ENCODE measurements at regions not wholly inside any gene's neighbourhood (a gene's known extent, or its start where the extent isn't known, plus 50 kb on each side); places are given as distances from the start of the nearest gene placed in this dataset.

GRCh38 chr1:72942008-72942407, 659.7 kb upstream of the NEGR1 start:
- no peaks in the 10 kb centered on the region for H3K36me3 ChIP-seq (ENCODE audit: control insufficient read depth, insufficient read depth, low read length)
- no peak for TF ChIP-seq CTCF (IDR thresholded peaks at IDR 0.05; ENCODE audit: insufficient read depth, low read length, severe bottlenecking)
- H3K4me3 ChIP-seq (ENCODE audit: low read depth, low read length): no peak overlapping the region
- FAIRE-seq (no peak), DNase-seq (ENCODE audit: low read depth) (no peak)
- H3K27me3 ChIP-seq (ENCODE audit: control insufficient read depth, insufficient read depth, low read length): no peaks in the 10 kb centered on the region

- no peak for FAIRE-seq
- Histone ChIP-seq H3K4me3 (ENCODE audit: low read depth, low read length) (no peak overlapping the region), H3K27me3 (ENCODE audit: control insufficient read depth, insufficient read depth, low read length) (no peaks in the 10 kb centered on the region), H3K36me3 (ENCODE audit: control insufficient read depth, insufficient read depth, low read length) (no peaks in the 10 kb centered on the region)
- DNase-seq (ENCODE audit: low read depth): no peak
- no peak for TF ChIP-seq CTCF (IDR thresholded peaks at IDR 0.05; ENCODE audit: insufficient read depth, low read length, severe bottlenecking)
Observed at GRCh38 chr1:72938408-72938807, 656.1 kb upstream of the NEGR1 start.

- no peak for FAIRE-seq
- TF ChIP-seq CTCF (IDR thresholded peaks at IDR 0.05; ENCODE audit: insufficient read depth, low read length, severe bottlenecking): no peak
- Histone ChIP-seq H3K4me3 (ENCODE audit: low read depth, low read length) (no peak overlapping the region), H3K27me3 (ENCODE audit: control insufficient read depth, insufficient read depth, low read length) (no peaks in the 10 kb centered on the region), H3K36me3 (ENCODE audit: control insufficient read depth, insufficient read depth, low read length) (no peaks in the 10 kb centered on the region)
- no peak for DNase-seq (ENCODE audit: low read depth)
Observed at GRCh38 chr1:72937905-72938304, 655.6 kb upstream of the NEGR1 start.

GRCh38 chr1:72936942-72937341, 654.6 kb upstream of the NEGR1 start:
- no peak for TF ChIP-seq CTCF (IDR thresholded peaks at IDR 0.05; ENCODE audit: insufficient read depth, low read length, severe bottlenecking)
- H3K27me3 ChIP-seq (ENCODE audit: control insufficient read depth, insufficient read depth, low read length): no peaks in the 10 kb centered on the region
- FAIRE-seq: no peak
- H3K36me3 ChIP-seq (ENCODE audit: control insufficient read depth, insufficient read depth, low read length): no peaks in the 10 kb centered on the region
- no peak for DNase-seq (ENCODE audit: low read depth)
- H3K4me3 ChIP-seq (ENCODE audit: low read depth, low read length): no peak overlapping the region

- Histone ChIP-seq H3K27me3 (ENCODE audit: control insufficient read depth, insufficient read depth, low read length) (no peaks in the 10 kb centered on the region), H3K4me3 (ENCODE audit: low read depth, low read length) (no peak overlapping the region), H3K36me3 (ENCODE audit: control insufficient read depth, insufficient read depth, low read length) (no peaks in the 10 kb centered on the region)
- DNase-seq (ENCODE audit: low read depth) (no peak), FAIRE-seq (no peak)
- TF ChIP-seq CTCF (IDR thresholded peaks at IDR 0.05; ENCODE audit: insufficient read depth, low read length, severe bottlenecking): no peak
Observed at GRCh38 chr1:72936151-72936740, 653.9 kb upstream of the NEGR1 start.

- FAIRE-seq: no peak
- no peak for TF ChIP-seq CTCF (IDR thresholded peaks at IDR 0.05; ENCODE audit: insufficient read depth, low read length, severe bottlenecking)
- no peak for DNase-seq (ENCODE audit: low read depth)
Observed at GRCh38 chr1:72932025-72932424, 649.7 kb upstream of the NEGR1 start.

More at GRCh38 chr1:72932025-72932424, 649.7 kb upstream of the NEGR1 start:
- no peaks in the 10 kb centered on the region for H3K27me3 ChIP-seq (ENCODE audit: control insufficient read depth, insufficient read depth, low read length)
- no peaks in the 10 kb centered on the region for H3K36me3 ChIP-seq (ENCODE audit: control insufficient read depth, insufficient read depth, low read length)
- H3K4me3 ChIP-seq (ENCODE audit: low read depth, low read length): no peak overlapping the region
